Transverse colon (tissue), 4 donors: ENCODE measurements at regions not wholly inside any gene's neighbourhood (a gene's known extent, or its start where the extent isn't known, plus 50 kb on each side); places are given as distances from the start of the nearest gene placed in this dataset.

ENCODE experiments used
- CTCF ChIP-seq, 5 experiments: fragments of 200-600 bp in 3 of 5; fragments of 450-650 bp in 2 of 5; sonication (generic) in 3 of 5; IDR thresholded peaks; 1 replicate in 2 of 5; 2 replicates in 3 of 5; pipeline ENCODE4 v1.5.1; 2016 to 2017; ENCODE audit warnings: antibody characterized with exemption in 5 of 5, inconsistent platforms in 3 of 5, mild to moderate bottlenecking in 2 of 5, moderate library complexity in 1 of 5
- EP300 ChIP-seq: sonication (generic); formaldehyde crosslinking; IDR thresholded peaks from one replicate; pipeline ENCODE4 v1.6.1; 2017; ENCODE audit warnings: antibody characterized with exemption, low read depth
- POLR2A ChIP-seq: fragments of 450-650 bp; IDR thresholded peaks from one replicate; pipeline ENCODE4 v1.6.1; 2016; ENCODE audit warnings: antibody characterized with exemption, mild to moderate bottlenecking, moderate library complexity
- POLR2AphosphoS5 ChIP-seq, 3 donors: sonication (generic); formaldehyde crosslinking; IDR thresholded peaks; one replicate each; pipeline ENCODE4 v1.6.1; 2016; ENCODE audit warnings: antibody characterized with exemption in 3 of 3

GRCh38 chr1:69441496-69441895 lies 126.2 kb upstream of the LRRC7 start:
- TF ChIP-seq CTCF (IDR thresholded peaks at IDR 0.05) (no peak), POLR2AphosphoS5 (IDR thresholded peaks at IDR 0.05) (no peak), EP300 (no peak), POLR2A (no peak)
